ENCODE measurements at regions not wholly inside any gene's neighbourhood (a gene's known extent, or its start where the extent isn't known, plus 50 kb on each side); places are given as distances from the start of the nearest gene placed in this dataset.

DNA sequence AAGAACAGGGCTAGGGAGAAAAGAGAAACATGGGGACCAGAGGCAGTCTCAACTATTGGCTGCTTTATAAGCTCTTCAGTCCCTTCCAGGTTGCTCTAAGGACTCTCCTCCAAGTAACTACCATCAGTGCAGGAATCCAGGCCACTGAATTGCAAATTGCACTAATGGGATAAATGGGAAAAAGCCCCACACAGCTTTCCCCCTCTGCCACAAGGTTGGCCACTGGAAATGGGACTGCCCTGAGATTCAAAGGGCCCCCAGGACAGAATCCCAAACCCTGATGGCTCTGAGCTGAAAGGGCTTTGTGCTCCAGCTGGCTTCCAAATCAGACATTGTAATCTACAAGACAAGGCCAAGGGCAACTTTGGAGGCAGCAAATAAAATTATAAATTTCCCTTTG is 633.2 kb downstream of the ACTR3B start:
- TF ChIP-seq, protein P1, sequence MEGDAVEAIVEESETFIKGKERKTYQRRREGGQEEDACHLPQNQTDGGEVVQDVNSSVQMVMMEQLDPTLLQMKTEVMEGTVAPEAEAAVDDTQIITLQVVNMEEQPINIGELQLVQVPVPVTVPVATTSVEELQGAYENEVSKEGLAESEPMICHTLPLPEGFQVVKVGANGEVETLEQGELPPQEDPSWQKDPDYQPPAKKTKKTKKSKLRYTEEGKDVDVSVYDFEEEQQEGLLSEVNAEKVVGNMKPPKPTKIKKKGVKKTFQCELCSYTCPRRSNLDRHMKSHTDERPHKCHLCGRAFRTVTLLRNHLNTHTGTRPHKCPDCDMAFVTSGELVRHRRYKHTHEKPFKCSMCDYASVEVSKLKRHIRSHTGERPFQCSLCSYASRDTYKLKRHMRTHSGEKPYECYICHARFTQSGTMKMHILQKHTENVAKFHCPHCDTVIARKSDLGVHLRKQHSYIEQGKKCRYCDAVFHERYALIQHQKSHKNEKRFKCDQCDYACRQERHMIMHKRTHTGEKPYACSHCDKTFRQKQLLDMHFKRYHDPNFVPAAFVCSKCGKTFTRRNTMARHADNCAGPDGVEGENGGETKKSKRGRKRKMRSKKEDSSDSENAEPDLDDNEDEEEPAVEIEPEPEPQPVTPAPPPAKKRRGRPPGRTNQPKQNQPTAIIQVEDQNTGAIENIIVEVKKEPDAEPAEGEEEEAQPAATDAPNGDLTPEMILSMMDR (IDR thresholded peaks at IDR 0.05; ENCODE audit: insufficient read depth, low read depth, low read length): no peak
- TF ChIP-seq EZH2 (IDR thresholded peaks at IDR 0.05; ENCODE audit: insufficient read depth, low read length): no peak
